Naive thymus-derived CD4-positive, alpha-beta T cell (primary cell): ENCODE measurements at regions not wholly inside any gene's neighbourhood (a gene's known extent, or its start where the extent isn't known, plus 50 kb on each side); places are given as distances from the start of the nearest gene placed in this dataset.

Experiments used
- ATAC-seq: fragments of 150-1000 bp; cut with Tn5 transposase; 2 replicates; pipeline ENCODE4 v1.10.0; 2021; ENCODE audit warnings: mild to moderate bottlenecking, moderate library complexity
- CTCF ChIA-PET: fragments of 350-600 bp; sonication (Branson Sonifier 250); formaldehyde crosslinking; loops from one replicate; lab custom pipeline; 2021; ENCODE audit warnings: antibody characterized with exemption; lab: Charles Lee
- POLR2A ChIA-PET: fragments of 350-600 bp; sonication (Branson Sonifier 250); formaldehyde crosslinking; loops from one replicate; lab custom pipeline; 2021; ENCODE audit warnings: antibody characterized with exemption, inconsistent platforms; lab: Charles Lee
- DNase-seq, 9 donors: peaks; one replicate each; pipeline versions ENCODE4 v3.0.0 to v3.0.0-alpha.2; 2020 to 2022; ENCODE audit warnings: mixed read lengths in 1 of 9
- H3K27ac ChIP-seq: one replicate; pipeline ENCODE4 v1.7.0; 2013; ENCODE audit warnings: mild to moderate bottlenecking, low read depth, low read length, moderate library complexity
- H3K27me3 ChIP-seq, 2 donors: one replicate each; pipeline ENCODE4 v1.7.0; 2013; ENCODE audit warnings: low read length in 2 of 2, mild to moderate bottlenecking in 2 of 2, moderate library complexity in 2 of 2; ENCODE audit not compliant: control insufficient read depth in 2 of 2, insufficient read depth in 2 of 2
- H3K36me3 ChIP-seq, 3 experiments: 1 replicate in 2 of 3; 2 replicates in 1 of 3; pipeline ENCODE4 v1.7.0; 2013; ENCODE audit warnings: low read length in 3 of 3, mild to moderate bottlenecking in 3 of 3, moderate library complexity in 1 of 3; ENCODE audit not compliant: insufficient read depth in 3 of 3, control insufficient read depth in 2 of 3
- H3K4me1 ChIP-seq, 2 donors: one replicate each; pipeline ENCODE4 v1.7.0; 2013; ENCODE audit warnings: low read length in 2 of 2, mild to moderate bottlenecking in 2 of 2, moderate library complexity in 1 of 2; ENCODE audit not compliant: control insufficient read depth in 2 of 2, insufficient read depth in 2 of 2
- H3K4me3 ChIP-seq: 2 replicates; pipeline ENCODE4 v1.7.0; 2013; ENCODE audit warnings: mild to moderate bottlenecking, low read length
- H3K9me3 ChIP-seq, 3 experiments: 1 replicate in 2 of 3; 2 replicates in 1 of 3; pipeline ENCODE4 v1.7.0; 2013; ENCODE audit warnings: low read length in 3 of 3; ENCODE audit not compliant: control insufficient read depth in 2 of 3
- H3K27ac Mint-ChIP-seq, 9 donors: one replicate each; pipeline ENCODE4 v1.8.0; 2020 to 2022; ENCODE audit warnings: mixed read lengths in 9 of 9, mild to moderate bottlenecking in 8 of 9, moderate library complexity in 5 of 9, inconsistent platforms in 2 of 9
- H3K27me3 Mint-ChIP-seq, 5 donors: one replicate each; pipeline ENCODE4 v1.8.0; 2021 to 2022; ENCODE audit warnings: mixed read lengths in 5 of 5, mild to moderate bottlenecking in 1 of 5
- H3K36me3 Mint-ChIP-seq, 5 donors: one replicate each; pipeline ENCODE4 v1.8.0; 2020 to 2022; ENCODE audit warnings: mixed read lengths in 5 of 5, mild to moderate bottlenecking in 3 of 5, inconsistent platforms in 1 of 5
- H3K4me1 Mint-ChIP-seq, 7 donors: one replicate each; pipeline ENCODE4 v1.8.0; 2020 to 2022; ENCODE audit warnings: mixed read lengths in 7 of 7, mild to moderate bottlenecking in 3 of 7, inconsistent platforms in 1 of 7
- H3K4me3 Mint-ChIP-seq, 10 donors: one replicate each; pipeline ENCODE4 v1.8.0; 2020 to 2022; ENCODE audit warnings: mild to moderate bottlenecking in 10 of 10, mixed read lengths in 10 of 10, moderate library complexity in 6 of 10, inconsistent platforms in 2 of 10
- H3K9me3 Mint-ChIP-seq, 11 donors: one replicate each; pipeline ENCODE4 v1.8.0; 2020 to 2022; ENCODE audit warnings: mixed read lengths in 11 of 11, mild to moderate bottlenecking in 4 of 11, inconsistent platforms in 1 of 11, moderate library complexity in 1 of 11
- intact Hi-C, 2 donors: fragments of 100-400 bp; cut with micrococcal nuclease; formaldehyde crosslinking; loops; one replicate each; pipeline ENCODE4 v1.15.1; 2023

DNA sequence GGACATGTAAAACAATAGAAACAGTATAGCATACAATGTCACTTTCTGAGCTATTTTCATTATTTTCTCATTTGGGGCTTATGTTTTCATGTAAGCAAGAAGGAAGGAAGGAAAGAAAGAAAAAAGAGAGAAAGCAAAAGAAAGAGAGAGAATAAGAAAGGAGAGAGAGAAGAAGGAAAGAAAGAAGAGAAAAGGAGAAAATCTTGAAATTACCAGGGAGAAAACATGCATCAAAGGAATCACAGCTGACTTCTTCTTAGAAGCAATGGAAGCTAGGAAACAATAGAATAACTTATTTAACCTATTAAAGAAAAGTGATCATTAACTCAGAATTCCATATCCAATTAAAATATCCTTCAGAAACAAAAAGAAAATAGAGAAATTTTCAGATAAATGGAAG lies 471.5 kb downstream of the OCA2 start:
- H3K4me1 Mint-ChIP-seq: no peaks in the 10 kb centered on the region
- no peaks in the 10 kb centered on the region for H3K36me3 ChIP-seq
- intact Hi-C loops: no loop called here
- no peaks in the 10 kb centered on the region for H3K4me1 ChIP-seq
- peaks cover 0 to 5% (median 0%) of the 10 kb centered on the region in 5 donors for H3K27me3 Mint-ChIP-seq
- ChIA-PET POLR2A (no interaction called here), CTCF (no interaction called here)
- H3K9me3 ChIP-seq: peaks cover 0 to 3% (median 0%) of the 10 kb centered on the region in 3 experiments
- H3K27ac Mint-ChIP-seq: no peak overlapping the region
- ATAC-seq: no peak
- H3K27me3 ChIP-seq: no peaks in the 10 kb centered on the region
- H3K9me3 Mint-ChIP-seq: peaks cover 2 to 55% (median 21%) of the 10 kb centered on the region in 11 donors
- H3K27ac ChIP-seq: no peak overlapping the region
- no peak for DNase-seq
- H3K4me3 Mint-ChIP-seq: no peak overlapping the region
- H3K4me3 ChIP-seq: no peak overlapping the region
- peaks cover 0 to 10% (median 0%) of the 10 kb centered on the region in 5 donors for H3K36me3 Mint-ChIP-seq

DNA sequence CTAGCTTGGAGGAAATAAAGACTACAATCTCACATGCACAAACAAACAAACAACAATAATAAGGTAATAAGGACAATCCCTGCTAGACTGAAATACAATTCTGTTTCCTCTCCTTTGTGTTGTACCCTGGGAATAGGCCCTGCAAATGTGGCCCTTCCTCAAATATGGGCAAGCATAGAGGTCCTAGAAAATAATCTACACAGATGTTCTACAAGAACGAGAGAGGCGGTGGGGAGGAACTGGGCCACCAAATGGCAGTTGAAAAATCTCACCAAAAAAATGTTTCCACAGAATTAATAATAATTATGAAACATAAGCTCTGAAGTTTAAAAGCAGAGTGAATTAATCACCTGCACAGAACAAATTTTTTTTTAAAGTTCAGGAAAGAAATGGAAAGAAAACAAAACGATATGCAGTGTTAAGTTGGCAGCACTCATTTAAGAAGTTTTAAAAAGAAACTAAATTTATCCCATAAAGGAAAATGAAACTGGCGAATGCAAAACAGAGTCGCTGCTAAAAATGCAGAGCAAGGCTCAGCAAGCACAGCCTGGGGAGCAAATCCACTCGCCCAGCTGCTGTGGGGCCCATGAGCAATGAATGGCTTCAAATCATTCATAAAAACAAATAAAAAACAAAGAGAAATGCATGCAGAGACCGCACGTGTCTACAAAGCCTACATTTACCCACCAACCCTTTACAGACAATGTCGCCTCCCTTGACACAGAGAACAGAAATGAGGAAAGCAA lies 475.4 kb downstream of the OCA2 start:
- Histone ChIP-seq H3K4me1 (no peaks in the 10 kb centered on the region), H3K36me3 (no peaks in the 10 kb centered on the region), H3K27me3 (no peaks in the 10 kb centered on the region), H3K9me3 (peaks cover 0 to 3% (median 0%) of the 10 kb centered on the region in 3 experiments), H3K4me3 (no peak overlapping the region), H3K27ac (no peak overlapping the region)
- POLR2A ChIA-PET: no interaction called here
- peaks cover 0 to 6% (median 0%) of the 10 kb centered on the region in 5 donors for H3K27me3 Mint-ChIP-seq
- H3K36me3 Mint-ChIP-seq: peaks cover 0 to 10% (median 0%) of the 10 kb centered on the region in 5 donors
- DNase-seq (no peak), ATAC-seq (no peak)
- CTCF ChIA-PET: no interaction called here
- H3K4me3 Mint-ChIP-seq: no peak overlapping the region
- intact Hi-C loops: no loop called here
- peaks cover 2 to 47% (median 18%) of the 10 kb centered on the region in 11 donors for H3K9me3 Mint-ChIP-seq
- H3K27ac Mint-ChIP-seq: no peak overlapping the region
- no peaks in the 10 kb centered on the region for H3K4me1 Mint-ChIP-seq

DNA sequence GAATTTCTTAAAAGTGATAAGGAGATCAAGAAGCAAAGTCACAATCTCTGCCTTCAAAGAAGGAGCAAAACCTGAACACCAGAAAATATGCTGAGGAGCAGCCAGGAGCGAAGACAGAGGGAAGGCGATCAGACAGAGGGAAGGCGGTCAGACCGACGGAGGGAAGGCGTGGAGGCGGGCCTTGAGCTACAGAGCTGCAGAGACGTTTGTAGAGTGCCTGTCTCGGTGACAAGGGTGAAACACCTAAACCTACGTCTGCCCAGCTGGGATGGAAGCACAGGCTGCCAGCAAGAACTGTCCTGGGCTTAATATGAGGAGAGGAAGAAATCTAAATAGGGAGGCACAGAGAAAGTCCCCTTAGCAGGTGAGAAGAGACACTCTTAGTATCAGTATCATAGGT lies 476.0 kb downstream of the OCA2 start:
- Mint-ChIP-seq H3K4me1 (no peaks in the 10 kb centered on the region), H3K36me3 (peaks cover 0 to 8% (median 0%) of the 10 kb centered on the region in 5 donors), H3K27ac (no peak overlapping the region), H3K4me3 (no peak overlapping the region), H3K27me3 (peaks cover 0 to 6% (median 0%) of the 10 kb centered on the region in 5 donors), H3K9me3 (peaks cover 2 to 43% (median 14%) of the 10 kb centered on the region in 11 donors)
- ATAC-seq: no peak
- no peak overlapping the region for H3K4me3 ChIP-seq
- ChIA-PET POLR2A (no interaction called here), CTCF (no interaction called here)
- no peaks in the 10 kb centered on the region for H3K27me3 ChIP-seq
- no peak overlapping the region for H3K27ac ChIP-seq
- intact Hi-C loops: no loop called here
- no peaks in the 10 kb centered on the region for H3K4me1 ChIP-seq
- peaks cover 0 to 3% (median 0%) of the 10 kb centered on the region in 3 experiments for H3K9me3 ChIP-seq
- no peak for DNase-seq
- H3K36me3 ChIP-seq: no peaks in the 10 kb centered on the region

DNA sequence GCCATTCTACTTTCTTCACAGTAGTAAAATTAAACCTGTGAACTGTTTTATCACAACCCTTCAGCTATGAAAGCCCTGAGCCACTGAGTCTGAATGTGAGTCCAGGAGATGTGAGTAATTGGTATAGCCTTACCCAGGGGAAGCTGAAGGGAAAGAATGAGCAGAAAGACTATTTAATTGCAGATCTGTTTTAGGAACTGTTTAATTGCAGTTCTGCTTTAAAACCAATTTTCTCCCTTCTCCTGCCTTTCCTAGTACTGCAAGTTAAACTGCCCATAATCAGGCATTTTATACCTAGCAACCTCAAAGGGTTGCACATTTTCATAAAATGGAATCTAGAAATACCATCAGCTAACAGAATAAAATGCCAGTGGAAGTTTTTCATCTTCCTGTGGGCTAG lies 476.7 kb downstream of the OCA2 start:
- POLR2A ChIA-PET: no interaction called here
- Histone ChIP-seq H3K27ac (no peak overlapping the region), H3K27me3 (no peaks in the 10 kb centered on the region), H3K9me3 (no peaks in the 10 kb centered on the region), H3K4me3 (no peak overlapping the region), H3K36me3 (no peaks in the 10 kb centered on the region), H3K4me1 (no peaks in the 10 kb centered on the region)
- H3K4me3 Mint-ChIP-seq: no peak overlapping the region
- ATAC-seq (no peak), DNase-seq (no peak)
- CTCF ChIA-PET: no interaction called here
- intact Hi-C loops: no loop called here
- peaks cover 0 to 35% (median 12%) of the 10 kb centered on the region in 11 donors for H3K9me3 Mint-ChIP-seq
- no peaks in the 10 kb centered on the region for H3K4me1 Mint-ChIP-seq
- peaks cover 0 to 6% (median 0%) of the 10 kb centered on the region in 5 donors for H3K27me3 Mint-ChIP-seq
- H3K36me3 Mint-ChIP-seq: peaks cover 0 to 4% (median 0%) of the 10 kb centered on the region in 5 donors
- H3K27ac Mint-ChIP-seq: no peak overlapping the region

DNA sequence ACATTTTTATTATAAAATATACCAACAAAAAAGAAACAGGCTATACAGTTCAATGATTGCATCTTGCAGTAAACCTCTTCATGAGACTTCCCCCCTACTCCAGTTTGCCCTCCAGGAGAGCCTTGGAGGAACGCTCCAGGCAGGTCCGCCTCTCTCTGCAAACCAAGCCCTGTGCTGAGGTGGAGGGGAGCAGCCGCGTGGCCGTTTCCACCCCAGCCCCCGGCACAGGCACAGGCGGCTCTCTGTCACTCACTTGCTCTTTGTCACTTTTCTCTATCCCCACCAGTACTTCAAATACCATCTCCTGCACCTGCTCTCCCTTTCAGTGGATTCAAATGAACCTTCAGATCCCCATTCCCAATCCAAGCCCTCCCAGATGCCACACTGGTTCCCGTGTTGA lies 479.9 kb downstream of the OCA2 start:
- Histone ChIP-seq H3K27me3 (no peaks in the 10 kb centered on the region), H3K27ac (no peak overlapping the region), H3K4me1 (no peaks in the 10 kb centered on the region), H3K36me3 (no peaks in the 10 kb centered on the region), H3K4me3 (no peak overlapping the region), H3K9me3 (no peaks in the 10 kb centered on the region)
- no peaks in the 10 kb centered on the region for H3K36me3 Mint-ChIP-seq
- POLR2A ChIA-PET: no interaction called here
- no peak overlapping the region for H3K4me3 Mint-ChIP-seq
- H3K4me1 Mint-ChIP-seq: no peaks in the 10 kb centered on the region
- peaks cover 0 to 6% (median 0%) of the 10 kb centered on the region in 5 donors for H3K27me3 Mint-ChIP-seq
- H3K27ac Mint-ChIP-seq: no peak overlapping the region
- CTCF ChIA-PET: no interaction called here
- H3K9me3 Mint-ChIP-seq: peaks cover 0 to 22% (median 8%) of the 10 kb centered on the region in 11 donors
- no peak for ATAC-seq
- DNase-seq: no peak
- intact Hi-C loops: no loop called here

DNA sequence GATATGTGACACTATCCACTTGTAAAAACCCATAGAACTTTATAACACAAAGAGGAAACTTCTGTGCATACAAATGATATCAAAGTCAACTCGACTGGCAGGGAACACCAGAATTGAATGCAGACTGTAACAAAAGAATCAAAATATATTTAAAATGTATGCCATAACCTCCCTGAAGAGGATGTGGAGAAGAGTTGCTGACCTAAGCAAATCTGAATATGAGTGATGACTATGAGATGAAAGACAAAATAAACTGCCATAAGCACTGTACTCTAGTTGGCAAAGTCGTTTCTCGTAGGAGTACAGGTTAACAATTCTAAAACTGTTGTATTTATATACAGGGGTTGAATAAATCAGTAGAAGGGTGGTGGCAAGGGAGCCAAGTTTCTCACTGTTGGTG lies 482.1 kb downstream of the OCA2 start:
- Mint-ChIP-seq H3K27ac (no peak overlapping the region), H3K4me1 (no peaks in the 10 kb centered on the region), H3K27me3 (peaks cover 0 to 4% (median 0%) of the 10 kb centered on the region in 5 donors), H3K36me3 (no peaks in the 10 kb centered on the region), H3K9me3 (peaks cover 0 to 12% (median 3%) of the 10 kb centered on the region in 11 donors), H3K4me3 (no peak overlapping the region)
- POLR2A ChIA-PET: no interaction called here
- intact Hi-C loops: no loop called here
- H3K27ac ChIP-seq: no peak overlapping the region
- H3K27me3 ChIP-seq: no peaks in the 10 kb centered on the region
- no peaks in the 10 kb centered on the region for H3K36me3 ChIP-seq
- no peaks in the 10 kb centered on the region for H3K9me3 ChIP-seq
- CTCF ChIA-PET: no interaction called here
- no peaks in the 10 kb centered on the region for H3K4me1 ChIP-seq
- H3K4me3 ChIP-seq: no peak overlapping the region
- DNase-seq: no peak
- ATAC-seq: no peak

DNA sequence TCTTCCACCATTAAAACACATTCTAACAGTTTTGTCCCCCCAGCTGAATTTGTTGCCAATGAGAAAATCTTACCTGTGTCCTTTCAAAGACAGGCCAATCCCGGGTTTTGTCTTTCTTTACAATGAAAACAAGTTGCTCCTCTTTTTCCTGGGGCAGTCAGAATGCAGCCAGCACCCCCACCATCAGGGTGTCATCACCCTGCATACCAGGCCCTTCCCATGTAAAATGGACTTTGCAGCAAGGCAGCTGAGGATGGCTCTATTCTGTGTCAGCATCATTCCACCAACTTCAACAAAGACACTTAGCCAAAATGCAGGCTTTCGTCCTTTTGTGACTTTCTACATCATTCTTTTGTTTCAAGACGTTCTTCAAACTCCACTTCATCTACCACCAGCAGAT lies 490.9 kb downstream of the OCA2 start:
- H3K4me1 ChIP-seq: no peaks in the 10 kb centered on the region
- ChIA-PET CTCF (no interaction called here), POLR2A (no interaction called here)
- DNase-seq (no peak), ATAC-seq (no peak)
- no peaks in the 10 kb centered on the region for H3K36me3 ChIP-seq
- Mint-ChIP-seq H3K4me1 (no peaks in the 10 kb centered on the region), H3K27ac (no peak overlapping the region), H3K36me3 (no peaks in the 10 kb centered on the region), H3K4me3 (no peak overlapping the region), H3K9me3 (peaks cover 3 to 26% (median 8%) of the 10 kb centered on the region in 11 donors), H3K27me3 (peaks cover 0 to 4% (median 0%) of the 10 kb centered on the region in 5 donors)
- no peaks in the 10 kb centered on the region for H3K27me3 ChIP-seq
- H3K27ac ChIP-seq: no peak overlapping the region
- no peaks in the 10 kb centered on the region for H3K9me3 ChIP-seq
- intact Hi-C loops: no loop called here
- H3K4me3 ChIP-seq: no peak overlapping the region
